ENCODE measurements at regions not wholly inside any gene's neighbourhood (a gene's known extent, or its start where the extent isn't known, plus 50 kb on each side); places are given as distances from the start of the nearest gene placed in this dataset.

GRCh38 chr7:156060925-156061324, 248.7 kb upstream of the SHH start:
- Histone ChIP-seq H3K18ac (ENCODE audit: low read depth in 1 of 2, low read length in 2 of 2) (no peak overlapping the region), H3K9ac (ENCODE audit: low read length) (no peak overlapping the region), H3K79me1 (replicated peaks; ENCODE audit: low read length, poor library complexity, severe bottlenecking) (no peaks in the 10 kb centered on the region), H4K91ac (ENCODE audit: low read length) (no peak overlapping the region), H2BK12ac (ENCODE audit: low read length in 2 of 2) (no peak overlapping the region), H2AK5ac (ENCODE audit: low read length, severe bottlenecking) (no peak overlapping the region), H2BK5ac (ENCODE audit: low read depth, low read length, poor library complexity, severe bottlenecking) (no peak overlapping the region), H2AFZ (ENCODE audit: low read depth, low read length) (no peak overlapping the region), H2BK15ac (ENCODE audit: low read depth, poor library complexity, severe bottlenecking) (no peak overlapping the region), H4K8ac (ENCODE audit: low read length) (no peak overlapping the region), H3K4ac (ENCODE audit: low read depth in 1 of 2, low read length in 2 of 2) (no peak overlapping the region), H3K4me2 (ENCODE audit: low read length, poor library complexity, severe bottlenecking) (no peak overlapping the region), H2BK120ac (ENCODE audit: low read depth, low read length) (no peak overlapping the region), H3K9me3 (ENCODE audit: control insufficient read depth, low read length) (peaks cover 3% of the 10 kb centered on the region), H3K4me3 (ENCODE audit: insufficient read depth in 1 of 2, low read depth in 1 of 2, low read length in 2 of 2) (no peak overlapping the region), H3K14ac (ENCODE audit: low read length in 2 of 2) (no peak overlapping the region), H3K27ac (ENCODE audit: low read length, poor library complexity, severe bottlenecking) (no peak overlapping the region), H3K4me1 (ENCODE audit: control insufficient read depth, insufficient read depth, low read depth, low read length) (peaks cover 5% of the 10 kb centered on the region), H3K36me3 (ENCODE audit: control insufficient read depth in 1 of 2, insufficient read depth in 2 of 2, low read depth in 1 of 2, low read length in 2 of 2) (no peaks in the 10 kb centered on the region), H3K23ac (ENCODE audit: low read length in 2 of 2) (no peak overlapping the region), H3K27me3 (ENCODE audit: control insufficient read depth in 1 of 2, insufficient read depth in 1 of 2, low read length in 2 of 2) (no peaks in the 10 kb centered on the region)
- DNase-seq: no peak
- WGBS: 81% methylated on average over 15 of the region's 15 CpGs

GRCh38 chr7:156059369-156059768, 247.1 kb upstream of the SHH start:
- 68% methylated on average over 8 of the region's 9 CpGs for WGBS
- no peak overlapping the region for H3K4ac ChIP-seq (ENCODE audit: low read depth in 1 of 2, low read length in 2 of 2)
- no peak overlapping the region for H3K4me3 ChIP-seq (ENCODE audit: insufficient read depth in 1 of 2, low read depth in 1 of 2, low read length in 2 of 2)
- H3K79me1 ChIP-seq (replicated peaks; ENCODE audit: low read length, poor library complexity, severe bottlenecking): no peaks in the 10 kb centered on the region
- H2BK15ac ChIP-seq (ENCODE audit: low read depth, poor library complexity, severe bottlenecking): no peak overlapping the region
- H4K91ac ChIP-seq (ENCODE audit: low read length): no peak overlapping the region
- H2BK12ac ChIP-seq (ENCODE audit: low read length in 2 of 2): no peak overlapping the region
- H3K4me1 ChIP-seq (ENCODE audit: control insufficient read depth, insufficient read depth, low read depth, low read length): peaks cover under 1% of the 10 kb centered on the region
- no peak overlapping the region for H3K4me2 ChIP-seq (ENCODE audit: low read length, poor library complexity, severe bottlenecking)
- H2BK5ac ChIP-seq (ENCODE audit: low read depth, low read length, poor library complexity, severe bottlenecking): no peak overlapping the region
- no peak overlapping the region for H2BK120ac ChIP-seq (ENCODE audit: low read depth, low read length)
- H4K8ac ChIP-seq (ENCODE audit: low read length): no peak overlapping the region
- H3K27ac ChIP-seq (ENCODE audit: low read length, poor library complexity, severe bottlenecking): no peak overlapping the region
- no peak overlapping the region for H3K18ac ChIP-seq (ENCODE audit: low read depth in 1 of 2, low read length in 2 of 2)
- H3K27me3 ChIP-seq (ENCODE audit: control insufficient read depth in 1 of 2, insufficient read depth in 1 of 2, low read length in 2 of 2): no peaks in the 10 kb centered on the region
- H3K23ac ChIP-seq (ENCODE audit: low read length in 2 of 2): no peak overlapping the region
- no peak overlapping the region for H3K9ac ChIP-seq (ENCODE audit: low read length)
- peaks cover 3% of the 10 kb centered on the region for H3K9me3 ChIP-seq (ENCODE audit: control insufficient read depth, low read length)
- no peak overlapping the region for H2AFZ ChIP-seq (ENCODE audit: low read depth, low read length)
- no peak for DNase-seq
- no peak overlapping the region for H3K14ac ChIP-seq (ENCODE audit: low read length in 2 of 2)
- H3K36me3 ChIP-seq (ENCODE audit: control insufficient read depth in 1 of 2, insufficient read depth in 2 of 2, low read depth in 1 of 2, low read length in 2 of 2): no peaks in the 10 kb centered on the region
- no peak overlapping the region for H2AK5ac ChIP-seq (ENCODE audit: low read length, severe bottlenecking)

GRCh38 chr7:156058248-156058647, 246.0 kb upstream of the SHH start:
- Histone ChIP-seq H2BK12ac (ENCODE audit: low read length in 2 of 2) (no peak overlapping the region), H3K36me3 (ENCODE audit: control insufficient read depth in 1 of 2, insufficient read depth in 2 of 2, low read depth in 1 of 2, low read length in 2 of 2) (no peaks in the 10 kb centered on the region)
- WGBS: 90% methylated on average over 14 of the region's 14 CpGs

GRCh38 chr7:156056534-156056933, 244.3 kb upstream of the SHH start:
- no peak overlapping the region for H3K18ac ChIP-seq (ENCODE audit: low read depth in 1 of 2, low read length in 2 of 2)
- no peaks in the 10 kb centered on the region for H3K36me3 ChIP-seq (ENCODE audit: control insufficient read depth in 1 of 2, insufficient read depth in 2 of 2, low read depth in 1 of 2, low read length in 2 of 2)
- no peak for DNase-seq
- no peak overlapping the region for H3K27ac ChIP-seq (ENCODE audit: low read length, poor library complexity, severe bottlenecking)
- no peak overlapping the region for H2AK5ac ChIP-seq (ENCODE audit: low read length, severe bottlenecking)
- H2BK15ac ChIP-seq (ENCODE audit: low read depth, poor library complexity, severe bottlenecking): no peak overlapping the region
- H3K4me1 ChIP-seq (ENCODE audit: control insufficient read depth, insufficient read depth, low read depth, low read length): no peaks in the 10 kb centered on the region
- H2BK120ac ChIP-seq (ENCODE audit: low read depth, low read length): no peak overlapping the region
- H3K79me1 ChIP-seq (replicated peaks; ENCODE audit: low read length, poor library complexity, severe bottlenecking): no peaks in the 10 kb centered on the region
- H3K9me3 ChIP-seq (ENCODE audit: control insufficient read depth, low read length): peaks cover 3% of the 10 kb centered on the region
- H2BK12ac ChIP-seq (ENCODE audit: low read length in 2 of 2): no peak overlapping the region
- H2BK5ac ChIP-seq (ENCODE audit: low read depth, low read length, poor library complexity, severe bottlenecking): no peak overlapping the region
- no peak overlapping the region for H3K4me3 ChIP-seq (ENCODE audit: insufficient read depth in 1 of 2, low read depth in 1 of 2, low read length in 2 of 2)
- no peak overlapping the region for H3K4ac ChIP-seq (ENCODE audit: low read depth in 1 of 2, low read length in 2 of 2)
- no peak overlapping the region for H3K4me2 ChIP-seq (ENCODE audit: low read length, poor library complexity, severe bottlenecking)
- H4K91ac ChIP-seq (ENCODE audit: low read length): no peak overlapping the region
- no peaks in the 10 kb centered on the region for H3K27me3 ChIP-seq (ENCODE audit: control insufficient read depth in 1 of 2, insufficient read depth in 1 of 2, low read length in 2 of 2)
- WGBS: 79% methylated on average over 7 of the region's 8 CpGs
- no peak overlapping the region for H3K9ac ChIP-seq (ENCODE audit: low read length)
- no peak overlapping the region for H3K23ac ChIP-seq (ENCODE audit: low read length in 2 of 2)
- no peak overlapping the region for H2AFZ ChIP-seq (ENCODE audit: low read depth, low read length)
- H4K8ac ChIP-seq (ENCODE audit: low read length): no peak overlapping the region
- no peak overlapping the region for H3K14ac ChIP-seq (ENCODE audit: low read length in 2 of 2)

More at GRCh38 chr7:156058248-156058647, 246.0 kb upstream of the SHH start:
- H4K91ac ChIP-seq (ENCODE audit: low read length): no peak overlapping the region
- no peak overlapping the region for H3K27ac ChIP-seq (ENCODE audit: low read length, poor library complexity, severe bottlenecking)
- no peak overlapping the region for H3K14ac ChIP-seq (ENCODE audit: low read length in 2 of 2)
- no peak overlapping the region for H2AFZ ChIP-seq (ENCODE audit: low read depth, low read length)
- H2BK15ac ChIP-seq (ENCODE audit: low read depth, poor library complexity, severe bottlenecking): no peak overlapping the region
- no peak overlapping the region for H2BK5ac ChIP-seq (ENCODE audit: low read depth, low read length, poor library complexity, severe bottlenecking)
- H3K9ac ChIP-seq (ENCODE audit: low read length): no peak overlapping the region
- H3K9me3 ChIP-seq (ENCODE audit: control insufficient read depth, low read length): peaks cover 3% of the 10 kb centered on the region
- no peaks in the 10 kb centered on the region for H3K79me1 ChIP-seq (replicated peaks; ENCODE audit: low read length, poor library complexity, severe bottlenecking)
- H2BK120ac ChIP-seq (ENCODE audit: low read depth, low read length): no peak overlapping the region
- no peak overlapping the region for H3K18ac ChIP-seq (ENCODE audit: low read depth in 1 of 2, low read length in 2 of 2)
- no peaks in the 10 kb centered on the region for H3K27me3 ChIP-seq (ENCODE audit: control insufficient read depth in 1 of 2, insufficient read depth in 1 of 2, low read length in 2 of 2)
- H4K8ac ChIP-seq (ENCODE audit: low read length): no peak overlapping the region
- no peak overlapping the region for H2AK5ac ChIP-seq (ENCODE audit: low read length, severe bottlenecking)
- DNase-seq: no peak
- no peak overlapping the region for H3K4me3 ChIP-seq (ENCODE audit: insufficient read depth in 1 of 2, low read depth in 1 of 2, low read length in 2 of 2)
- no peak overlapping the region for H3K23ac ChIP-seq (ENCODE audit: low read length in 2 of 2)
- H3K4me2 ChIP-seq (ENCODE audit: low read length, poor library complexity, severe bottlenecking): no peak overlapping the region
- H3K4me1 ChIP-seq (ENCODE audit: control insufficient read depth, insufficient read depth, low read depth, low read length): no peaks in the 10 kb centered on the region
- H3K4ac ChIP-seq (ENCODE audit: low read depth in 1 of 2, low read length in 2 of 2): no peak overlapping the region

Data from mesenchymal stem cell (in vitro differentiated cells and primary cell).